Ovary (tissue), 7 donors: ENCODE measurements at regions not wholly inside any gene's neighbourhood (a gene's known extent, or its start where the extent isn't known, plus 50 kb on each side); places are given as distances from the start of the nearest gene placed in this dataset.

Experiments used
- DNase-seq, 5 donors: peaks; one replicate each; pipeline ENCODE4 v3.0.0-alpha.2; 2019 to 2020
- H3K27ac ChIP-seq, 2 donors: fragments of 200-600 bp; one replicate each; pipeline versions ENCODE4 v1.5.1 to v1.8.0; 2019 to 2022
- H3K27me3 ChIP-seq: fragments of 200-600 bp; one replicate; pipeline ENCODE4 v1.8.0; 2022
- H3K36me3 ChIP-seq: fragments of 200-600 bp; sonication (generic); one replicate; pipeline ENCODE4 v1.5.1; 2019
- H3K4me1 ChIP-seq: one replicate; pipeline ENCODE4 v1.8.1; 2013; ENCODE audit warnings: mild to moderate bottlenecking, moderate library complexity; ENCODE audit not compliant: insufficient read depth
- H3K4me3 ChIP-seq: fragments of 200-600 bp; sonication (generic); one replicate; pipeline ENCODE4 v1.5.1; 2017
- H3K9me3 ChIP-seq, 2 donors: fragments of 200-600 bp in 1 of 2; sonication (generic) in 1 of 2; one replicate each; pipeline versions ENCODE4 v1.5.1 to v1.8.1; 2013 to 2019; ENCODE audit warnings: mild to moderate bottlenecking in 1 of 2, moderate library complexity in 1 of 2
- CTCF ChIP-seq, 3 donors: fragments of 450-650 bp in 2 of 3; fragments of 200-600 bp in 1 of 3; IDR thresholded peaks; one replicate each; pipeline versions ENCODE4 v1.5.1 to v1.8.0; 2016 to 2022; ENCODE audit warnings: antibody characterized with exemption in 3 of 3, mild to moderate bottlenecking in 1 of 3
- EP300 ChIP-seq: sonication (generic); formaldehyde crosslinking; IDR thresholded peaks from one replicate; pipeline ENCODE4 v1.6.1; 2017; ENCODE audit warnings: antibody characterized with exemption
- POLR2A ChIP-seq: fragments of 450-650 bp; IDR thresholded peaks from one replicate; pipeline ENCODE4 v1.6.1; 2017; ENCODE audit warnings: antibody characterized with exemption, mild to moderate bottlenecking, moderate library complexity
- WGBS, 3 donors: extraction: QIAGEN DNeasy Blood & Tissue Kit in 1 of 3; methylation state at CpG; one replicate each; pipeline versions ENCODE4 v1.1.5 to v1.1.7; 2013 to 2017; 5-methylcytosine and 5-hydroxymethylcytosine counted together
- intact Hi-C, 4 donors: fragments of 100-400 bp; cut with DNase I; formaldehyde crosslinking; loops; one replicate each; pipeline versions ENCODE4 v1.11.0 to v1.15.1; 2022 to 2023
- donor health status: DM: no; HTN: no; CAD: no; lungs with moderate emphysema.
- donor health status: DM: no; HTN: no; CAD: no.
- donor health status: Bipolar disorder and iron deficiency.
- donor health status: DM: no; HTN: no; CAD: no.
- donor health status: DM: yes; HTN: yes; CAD: no.

DNA sequence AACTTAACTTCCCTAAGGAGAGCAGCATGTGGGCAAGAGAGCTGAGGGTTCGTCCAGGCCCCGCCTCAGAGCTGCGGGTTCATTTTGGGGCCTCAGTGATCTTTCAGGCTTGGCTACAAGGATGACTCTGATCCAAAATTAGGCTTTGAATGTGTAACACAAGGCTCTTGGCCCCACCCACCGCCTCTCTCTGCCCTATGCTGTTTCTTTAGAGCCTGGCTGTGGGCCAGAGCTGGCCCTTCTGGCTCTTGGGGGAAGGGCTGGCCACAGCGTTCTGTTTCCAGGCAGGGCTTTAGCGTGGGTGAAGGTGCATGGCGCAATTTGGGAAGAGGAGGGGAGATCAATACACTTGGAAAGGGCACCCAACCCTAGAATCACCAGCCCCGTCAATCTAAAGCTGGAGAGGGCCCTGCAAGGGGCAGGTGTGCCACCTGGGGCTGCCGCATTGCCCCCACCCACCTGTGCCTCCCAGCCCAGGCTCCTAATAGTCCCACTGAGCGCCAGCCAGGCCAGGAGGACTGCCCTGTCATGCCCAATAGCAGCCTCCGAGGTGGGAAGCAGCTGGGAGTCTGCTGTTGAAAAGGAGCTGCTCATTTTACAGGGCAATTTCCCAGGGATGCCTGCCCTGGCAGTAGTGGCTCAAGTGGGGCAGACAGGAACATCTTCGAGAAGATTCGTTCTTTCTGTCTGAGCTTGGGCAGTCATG lies 84.5 kb upstream of the MAML3 start:
- DNase-seq = peak; percentile 89 to 95 (median 93)
- WGBS, 3 donors = 36 to 38% (median 37%) methylated on average over 13 of the region's 13 CpGs
- no peak for TF ChIP-seq CTCF (IDR thresholded peaks at IDR 0.05)
- TF ChIP-seq EP300 = no peak
- no peak for TF ChIP-seq POLR2A
- no peak overlapping the region for H3K4me3 ChIP-seq
- intact Hi-C loops = loop anchor here in 2 of 4 donors (5.0 kb wide), 1 partner anchor 86 kb away; the partner anchor contains the start of gene MAML3 (in 2 of the 2)
- H3K9me3 ChIP-seq = no peaks in the 10 kb centered on the region
- H3K27me3 ChIP-seq = no peaks in the 10 kb centered on the region
- no peaks in the 10 kb centered on the region for H3K36me3 ChIP-seq
- H3K27ac ChIP-seq = peak overlapping the region; percentile 44 to 91
- H3K4me1 ChIP-seq = peaks cover 7% of the 10 kb centered on the region

DNA sequence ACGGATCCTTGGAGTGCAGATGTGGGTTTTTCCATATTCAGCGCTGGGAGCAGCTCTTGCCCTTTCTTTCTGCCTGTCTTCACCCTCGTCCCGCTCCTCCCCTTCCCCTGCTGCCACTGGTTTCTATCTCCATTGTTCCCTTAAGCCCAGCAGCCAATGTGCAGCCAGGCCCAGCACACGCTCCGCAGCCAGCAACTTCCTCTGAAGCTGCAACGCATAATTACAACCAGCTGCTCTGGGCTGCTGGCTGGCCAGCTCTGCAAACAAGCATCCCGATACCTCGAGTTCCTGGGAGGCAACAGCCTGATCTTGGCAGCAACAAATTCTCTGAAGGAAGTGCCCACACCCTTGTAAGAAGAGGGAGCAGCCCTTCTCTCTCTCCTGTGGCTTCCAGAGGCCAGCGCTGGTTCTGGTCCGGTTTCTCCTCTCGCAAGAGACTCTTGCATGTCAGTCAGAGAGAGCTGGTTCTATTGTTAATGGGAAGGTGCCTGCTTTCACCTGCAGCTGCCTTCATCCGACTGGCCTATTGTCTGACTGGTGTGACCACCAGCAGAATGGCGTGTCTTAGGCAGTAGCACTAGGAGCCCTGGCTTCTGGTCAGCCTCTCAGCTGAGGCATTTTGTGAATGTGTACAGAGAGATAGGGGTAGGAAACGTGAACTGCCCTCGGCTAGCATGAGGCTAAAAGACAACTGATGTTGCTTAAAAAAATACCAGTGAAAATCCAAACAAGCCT lies 83.8 kb upstream of the MAML3 start:
- Histone ChIP-seq H3K27me3 (no peaks in the 10 kb centered on the region), H3K36me3 (no peaks in the 10 kb centered on the region), H3K27ac (peak overlapping the region in 1 of 2 donors; percentile 91), H3K9me3 (no peaks in the 10 kb centered on the region), H3K4me3 (peak overlapping the region; percentile 1), H3K4me1 (peaks cover 7% of the 10 kb centered on the region)
- DNase-seq = peak; percentile 63 to 81 (median 71)
- intact Hi-C loops = loop anchor here in 2 of 4 donors (5.0 kb wide), 1 partner anchor 85 kb away; the partner anchor contains the start of gene MAML3 (in 2 of the 2)
- TF ChIP-seq EP300 (no peak), POLR2A (no peak), CTCF (IDR thresholded peaks at IDR 0.05) (no peak)
- 3 to 7% (median 6%) methylated on average over 16 of the region's 16 CpGs for WGBS, 3 donors

DNA sequence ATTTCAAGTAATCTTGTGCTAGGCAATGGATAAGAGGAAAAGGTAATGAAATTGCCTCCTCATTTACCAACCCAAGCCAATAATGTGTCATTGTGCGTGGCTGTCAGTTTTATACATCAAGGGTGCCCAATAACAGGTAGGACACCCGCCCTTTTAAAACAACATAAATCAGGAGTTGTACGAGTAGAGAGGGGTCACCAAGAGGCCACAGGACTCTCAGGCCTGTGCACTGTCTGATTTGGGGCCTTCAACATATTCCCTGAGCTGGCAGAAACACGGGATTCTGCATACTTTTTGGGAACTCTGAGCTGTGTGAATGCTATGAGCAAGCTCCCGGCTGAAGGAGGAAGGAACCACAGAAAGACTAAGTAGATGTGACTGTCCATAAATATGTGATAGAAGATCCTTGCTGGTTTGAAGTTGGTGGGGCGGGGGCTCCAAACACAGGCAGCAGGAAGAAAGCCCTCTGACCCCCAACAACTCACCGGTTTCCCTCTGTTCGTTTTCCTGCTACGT lies 82.7 kb upstream of the MAML3 start:
- Histone ChIP-seq H3K27ac (peak overlapping the region in 1 of 2 donors; percentile 91), H3K4me1 (peaks cover 7% of the 10 kb centered on the region), H3K9me3 (no peaks in the 10 kb centered on the region), H3K27me3 (no peaks in the 10 kb centered on the region), H3K4me3 (no peak overlapping the region), H3K36me3 (no peaks in the 10 kb centered on the region)
- DNase-seq = no peak
- TF ChIP-seq EP300 = no peak
- TF ChIP-seq POLR2A = no peak
- TF ChIP-seq CTCF (IDR thresholded peaks at IDR 0.05) = no peak
- WGBS, 3 donors = 53 to 57% (median 54%) methylated on average over 9 of the region's 9 CpGs
- intact Hi-C loops = loop anchor here in 2 of 4 donors (5.0 kb wide), 1 partner anchor 84 kb away; the partner anchor contains the start of gene MAML3 (in 2 of the 2)

- no peak overlapping the region for H3K27ac ChIP-seq
- peaks cover 7% of the 10 kb centered on the region for H3K4me1 ChIP-seq
- TF ChIP-seq CTCF (IDR thresholded peaks at IDR 0.05) = no peak
- DNase-seq = no peak
- no peaks in the 10 kb centered on the region for H3K27me3 ChIP-seq
- WGBS, 3 donors = 89 to 93% (median 90%) methylated on average over 3 of the region's 3 CpGs
- intact Hi-C loops = loop anchor here in 2 of 4 donors (5.0 kb wide), 1 partner anchor 82 kb away; the partner anchor contains the start of gene MAML3 (in 2 of the 2)
- no peaks in the 10 kb centered on the region for H3K9me3 ChIP-seq
- H3K4me3 ChIP-seq = no peak overlapping the region
- no peaks in the 10 kb centered on the region for H3K36me3 ChIP-seq
Measured at GRCh38 chr4:140234697-140235060, 80.7 kb upstream of the MAML3 start.
